HG02970 (cell line): ENCODE measurements at regions not wholly inside any gene's neighbourhood (a gene's known extent, or its start where the extent isn't known, plus 50 kb on each side); places are given as distances from the start of the nearest gene placed in this dataset.
"Not testable (repeated sequence)": the region's sequence is repeated elsewhere in the genome, so short reads cannot be mapped to it uniquely, and the experiment has no call there.

Experiments used
- ATAC-seq: cut with Tn5 transposase; IDR thresholded peaks from one replicate; pipeline ENCODE4 v1.9.1; 2021; ENCODE audit warnings: mild to moderate bottlenecking, moderate library complexity, moderate number of reproducible peaks; ENCODE audit not compliant: unreplicated experiment, low FRiP score

- ATAC-seq, result no peak
These were observed 568.7 kb upstream of the ADAMTS16 start for GRCh38 chr5:4571248-4571948.

- ATAC-seq, result no peak
These were observed 567.6 kb upstream of the ADAMTS16 start for GRCh38 chr5:4572311-4573100.

- ATAC-seq, result no peak
These were observed 564.5 kb upstream of the ADAMTS16 start for GRCh38 chr5:4575608-4576007.

GRCh38 chr5:4576161-4576748 is 563.9 kb upstream of the ADAMTS16 start:
- ATAC-seq, result no peak

GRCh38 chr5:4576908-4577307 is 563.2 kb upstream of the ADAMTS16 start:
- no peak for ATAC-seq

GRCh38 chr5:4579679-4580078 is 560.5 kb upstream of the ADAMTS16 start:
- ATAC-seq, result no peak

GRCh38 chr5:4580772-4581171 is 559.4 kb upstream of the ADAMTS16 start:
- no peak for ATAC-seq

- no peak for ATAC-seq
These were observed 558.8 kb upstream of the ADAMTS16 start for GRCh38 chr5:4581289-4581688.

GRCh38 chr5:4584982-4585381 is 555.1 kb upstream of the ADAMTS16 start:
- ATAC-seq, result no peak

- ATAC-seq, result no peak
These were observed 526.7 kb upstream of the ADAMTS16 start for GRCh38 chr5:4613440-4613839.

- ATAC-seq, result no peak
These were observed 526.0 kb upstream of the ADAMTS16 start for GRCh38 chr5:4614088-4614487.

- ATAC-seq, result not testable (repeated sequence)
These were observed 524.8 kb upstream of the ADAMTS16 start for GRCh38 chr5:4615369-4615768.

GRCh38 chr5:4625206-4625896 is 514.8 kb upstream of the ADAMTS16 start:
- no peak for ATAC-seq

GRCh38 chr5:4627131-4627530 is 513.0 kb upstream of the ADAMTS16 start:
- no peak for ATAC-seq

- ATAC-seq, result no peak
These were observed 512.2 kb upstream of the ADAMTS16 start for GRCh38 chr5:4627929-4628328.

GRCh38 chr5:4628645-4629385 is 511.3 kb upstream of the ADAMTS16 start:
- ATAC-seq, result no peak

GRCh38 chr5:4630031-4630430 is 510.1 kb upstream of the ADAMTS16 start:
- ATAC-seq, result no peak

- ATAC-seq, result no peak
These were observed 505.8 kb upstream of the ADAMTS16 start for GRCh38 chr5:4634342-4634741.

GRCh38 chr5:4636378-4636777 is 503.8 kb upstream of the ADAMTS16 start:
- no peak for ATAC-seq

- ATAC-seq, result no peak
These were observed 500.2 kb upstream of the ADAMTS16 start for GRCh38 chr5:4639946-4640345.
